Stimulated activated naive CD8-positive, alpha-beta T cell treated with anti-CD3 and anti-CD28 coated beads, Interleukin-15, Interleukin-2, amounts not matched to agents 100 ng/mL and 50 ng/mL, for 24 hours (primary cell): ENCODE measurements at regions not wholly inside any gene's neighbourhood (a gene's known extent, or its start where the extent isn't known, plus 50 kb on each side); places are given as distances from the start of the nearest gene placed in this dataset.
"Not testable (repeated sequence)": the region's sequence is repeated elsewhere in the genome, so short reads cannot be mapped to it uniquely, and the experiment has no call there.

Experiments used
- H3K27ac Mint-ChIP-seq: one replicate; pipeline ENCODE4 v1.8.0; 2021; ENCODE audit warnings: mild to moderate bottlenecking, mixed read lengths
- H3K27me3 Mint-ChIP-seq: one replicate; pipeline ENCODE4 v1.8.0; 2021; ENCODE audit warnings: mixed read lengths
- H3K36me3 Mint-ChIP-seq: one replicate; pipeline ENCODE4 v1.8.0; 2021; ENCODE audit warnings: low read depth, mixed read lengths
- H3K4me1 Mint-ChIP-seq: one replicate; pipeline ENCODE4 v1.8.0; 2021; ENCODE audit warnings: low read depth, mixed read lengths
- H3K4me3 Mint-ChIP-seq: one replicate; pipeline ENCODE4 v1.8.0; 2021; ENCODE audit warnings: mild to moderate bottlenecking, mixed read lengths
- H3K9me3 Mint-ChIP-seq: one replicate; pipeline ENCODE4 v1.8.0; 2021; ENCODE audit warnings: mixed read lengths

DNA sequence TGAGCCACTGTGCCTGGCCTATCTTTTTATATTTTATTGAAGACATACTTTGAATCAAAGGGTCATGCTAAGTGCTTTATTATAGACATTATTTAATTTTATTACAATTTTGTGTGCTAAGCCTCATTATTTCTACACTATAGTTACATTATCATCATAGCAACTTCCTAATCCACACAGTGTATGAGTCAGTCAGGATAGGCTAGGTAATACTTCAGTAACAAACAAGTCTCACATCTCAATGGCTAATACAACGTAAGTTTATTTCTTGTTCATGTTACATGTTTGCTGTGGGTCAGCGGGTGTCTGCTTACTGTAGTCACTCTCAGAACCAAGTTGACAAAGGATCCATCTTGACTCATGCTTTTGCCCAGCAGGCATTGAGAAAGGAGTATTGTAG is 292.6 kb upstream of the TGFBR2 start:
- Mint-ChIP-seq H3K4me3 (no peak overlapping the region), H3K27ac (no peak overlapping the region), H3K36me3 (no peaks in the 10 kb centered on the region), H3K9me3 (no peaks in the 10 kb centered on the region), H3K27me3 (no peaks in the 10 kb centered on the region), H3K4me1 (peaks cover 8% of the 10 kb centered on the region)

DNA sequence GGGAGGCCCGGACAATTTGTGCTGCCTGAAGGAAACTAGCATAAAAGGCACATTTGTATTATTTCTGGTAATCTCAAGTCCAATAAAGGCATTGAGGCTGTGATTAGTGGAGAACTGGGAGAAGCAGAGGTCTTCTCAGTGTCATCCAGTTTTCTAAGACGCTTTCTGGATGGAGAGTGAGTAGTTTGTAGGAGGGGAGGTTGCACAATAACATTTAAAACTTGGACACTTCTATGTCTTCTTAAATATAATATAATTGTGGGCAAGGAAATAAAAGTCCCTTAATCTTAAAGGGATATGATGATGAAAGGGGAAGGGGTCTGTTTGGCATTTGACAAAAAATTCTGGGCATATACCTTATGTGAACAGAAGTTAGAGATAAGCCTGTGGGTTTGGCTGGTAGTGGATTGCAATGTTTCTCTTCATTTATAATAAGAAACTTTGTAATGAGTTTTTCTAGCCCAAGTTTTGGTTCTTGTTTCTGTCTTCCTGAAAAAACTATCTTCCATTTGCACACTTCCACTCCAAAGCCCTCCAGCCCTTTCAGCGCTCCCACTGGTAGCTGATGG is 291.6 kb upstream of the TGFBR2 start:
- Mint-ChIP-seq H3K9me3 (no peaks in the 10 kb centered on the region), H3K27me3 (no peaks in the 10 kb centered on the region), H3K36me3 (no peaks in the 10 kb centered on the region), H3K4me3 (no peak overlapping the region), H3K4me1 (peaks cover 12% of the 10 kb centered on the region), H3K27ac (no peak overlapping the region)

DNA sequence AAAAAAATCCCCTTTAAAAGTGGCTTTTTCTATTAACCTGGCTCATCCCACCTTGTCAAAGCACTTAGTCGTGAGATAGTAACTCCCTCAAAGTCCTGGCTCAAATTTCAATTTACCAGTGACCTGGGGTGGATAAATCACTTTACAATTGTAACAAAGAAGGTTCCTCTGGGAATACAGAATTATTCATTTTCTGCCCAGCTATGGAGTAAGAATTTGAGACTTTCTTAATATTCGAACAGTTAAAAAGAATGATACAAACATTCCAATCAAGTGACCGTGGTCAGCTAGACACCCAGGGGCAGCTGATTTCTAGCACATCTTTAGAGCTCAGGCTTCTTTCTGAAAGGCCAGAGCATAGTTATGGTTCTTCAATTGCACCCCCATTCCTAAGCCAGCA is 291.0 kb upstream of the TGFBR2 start:
- Mint-ChIP-seq H3K27ac (no peak overlapping the region), H3K4me1 (peaks cover 16% of the 10 kb centered on the region), H3K36me3 (no peaks in the 10 kb centered on the region), H3K4me3 (no peak overlapping the region), H3K9me3 (no peaks in the 10 kb centered on the region), H3K27me3 (no peaks in the 10 kb centered on the region)

DNA sequence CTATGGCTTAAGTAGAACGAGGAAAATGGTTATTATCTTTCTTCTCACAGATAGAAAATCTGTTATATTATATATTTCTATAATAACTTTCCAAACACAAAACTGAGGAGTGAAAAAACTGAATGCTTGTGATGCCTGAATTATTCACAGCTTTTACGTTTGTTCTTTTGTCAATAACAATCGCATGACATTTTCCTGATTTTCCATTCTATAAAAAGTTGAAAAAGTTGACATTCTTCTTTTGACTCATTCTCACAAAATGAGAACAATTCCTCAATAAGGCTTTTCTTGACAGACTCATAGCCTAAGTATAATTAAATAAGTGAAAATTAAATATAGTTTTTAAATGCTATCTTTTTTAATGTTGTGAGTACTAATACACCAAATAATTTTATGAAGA is 288.8 kb upstream of the TGFBR2 start:
- Mint-ChIP-seq H3K9me3 (peaks cover 3% of the 10 kb centered on the region), H3K27me3 (no peaks in the 10 kb centered on the region), H3K27ac (no peak overlapping the region), H3K4me1 (peaks cover 19% of the 10 kb centered on the region), H3K36me3 (no peaks in the 10 kb centered on the region), H3K4me3 (no peak overlapping the region)

DNA sequence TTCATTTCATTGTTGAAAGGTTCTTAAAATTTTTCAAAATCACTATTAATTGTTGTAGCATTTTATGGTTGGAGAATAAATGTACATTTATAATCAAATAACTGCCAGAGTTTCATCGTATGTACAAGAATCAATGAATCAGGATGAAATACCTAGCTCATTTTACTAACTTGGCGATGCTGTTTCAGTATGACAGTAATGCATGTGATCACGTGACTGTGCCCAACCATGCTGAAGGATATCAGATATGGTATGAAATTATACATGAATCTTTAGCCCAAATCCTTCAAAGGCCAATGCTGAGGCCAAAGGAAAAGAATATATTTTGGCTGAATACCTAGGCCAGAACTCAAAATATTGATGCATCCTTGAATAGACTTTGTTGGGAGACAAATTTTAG is 288.3 kb upstream of the TGFBR2 start:
- peaks cover 19% of the 10 kb centered on the region for H3K4me1 Mint-ChIP-seq
- peaks cover 4% of the 10 kb centered on the region for H3K9me3 Mint-ChIP-seq
- no peak overlapping the region for H3K27ac Mint-ChIP-seq
- H3K4me3 Mint-ChIP-seq = no peak overlapping the region
- H3K36me3 Mint-ChIP-seq = peaks cover 1% of the 10 kb centered on the region
- no peaks in the 10 kb centered on the region for H3K27me3 Mint-ChIP-seq

DNA sequence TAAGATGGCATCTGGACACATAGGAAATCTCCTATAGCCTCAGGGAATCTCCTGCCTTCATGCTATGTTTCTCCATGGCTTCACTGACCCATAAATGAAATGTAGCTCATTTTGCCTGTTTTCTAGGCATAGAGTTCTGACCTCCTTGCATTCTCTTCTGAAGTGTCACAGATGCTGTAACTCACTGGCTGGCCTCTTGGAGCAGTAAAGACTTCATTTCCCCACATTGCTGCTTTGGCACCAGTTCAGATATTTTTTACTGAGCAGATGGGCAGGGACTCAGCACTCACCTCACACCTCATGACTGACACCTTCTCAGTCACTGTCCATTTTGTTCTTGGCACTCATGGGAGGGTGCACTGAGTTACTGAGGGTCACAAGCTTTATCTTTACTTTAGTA is 286.7 kb upstream of the TGFBR2 start:
- peaks cover 19% of the 10 kb centered on the region for H3K4me1 Mint-ChIP-seq
- H3K27me3 Mint-ChIP-seq = no peaks in the 10 kb centered on the region
- peaks cover 4% of the 10 kb centered on the region for H3K36me3 Mint-ChIP-seq
- peaks cover 6% of the 10 kb centered on the region for H3K9me3 Mint-ChIP-seq
- H3K4me3 Mint-ChIP-seq = no peak overlapping the region
- H3K27ac Mint-ChIP-seq = no peak overlapping the region

DNA sequence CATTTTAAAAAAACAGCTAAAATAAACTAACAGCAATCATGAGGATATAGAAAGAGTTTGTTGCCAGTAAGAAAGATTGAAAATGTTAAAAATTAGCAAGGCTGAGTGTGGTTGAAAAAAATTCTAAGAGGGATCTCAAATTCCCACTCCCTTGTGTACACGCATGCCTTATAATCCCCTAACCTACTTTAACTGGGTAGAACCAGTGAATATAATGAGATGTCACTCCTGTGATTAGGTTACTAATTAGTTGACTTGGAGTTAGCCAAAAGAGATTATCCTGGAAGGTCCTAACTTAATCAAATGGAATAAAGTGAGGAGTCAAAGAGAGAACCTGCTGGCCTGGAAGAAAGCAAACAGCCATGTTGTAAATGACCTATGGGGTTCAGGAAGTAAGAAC is 286.0 kb upstream of the TGFBR2 start:
- H3K4me1 Mint-ChIP-seq = peaks cover 19% of the 10 kb centered on the region
- H3K4me3 Mint-ChIP-seq = no peak overlapping the region
- no peaks in the 10 kb centered on the region for H3K27me3 Mint-ChIP-seq
- peaks cover 6% of the 10 kb centered on the region for H3K9me3 Mint-ChIP-seq
- peaks cover 4% of the 10 kb centered on the region for H3K36me3 Mint-ChIP-seq
- H3K27ac Mint-ChIP-seq = no peak overlapping the region

DNA sequence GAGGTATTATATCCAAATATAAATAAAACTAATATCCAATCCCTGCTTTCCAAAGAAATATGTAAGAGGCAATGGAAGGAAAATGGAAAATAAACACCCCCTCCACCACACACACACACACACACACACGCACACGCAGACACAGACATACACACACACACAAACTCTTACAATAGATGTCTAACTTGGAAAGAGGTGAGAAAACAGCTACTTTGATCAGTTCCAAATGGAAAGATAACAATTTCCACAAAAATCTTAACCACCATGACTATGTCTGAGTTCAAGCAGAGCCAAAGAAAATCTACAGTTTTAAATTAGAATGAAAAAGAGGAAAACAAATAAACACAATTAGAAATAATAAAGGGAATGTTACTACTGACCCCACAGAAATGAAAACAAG is 285.3 kb upstream of the TGFBR2 start:
- peaks cover 19% of the 10 kb centered on the region for H3K4me1 Mint-ChIP-seq
- H3K27me3 Mint-ChIP-seq = no peaks in the 10 kb centered on the region
- H3K27ac Mint-ChIP-seq = no peak overlapping the region
- no peak overlapping the region for H3K4me3 Mint-ChIP-seq
- peaks cover 6% of the 10 kb centered on the region for H3K9me3 Mint-ChIP-seq
- H3K36me3 Mint-ChIP-seq = peaks cover 4% of the 10 kb centered on the region

DNA sequence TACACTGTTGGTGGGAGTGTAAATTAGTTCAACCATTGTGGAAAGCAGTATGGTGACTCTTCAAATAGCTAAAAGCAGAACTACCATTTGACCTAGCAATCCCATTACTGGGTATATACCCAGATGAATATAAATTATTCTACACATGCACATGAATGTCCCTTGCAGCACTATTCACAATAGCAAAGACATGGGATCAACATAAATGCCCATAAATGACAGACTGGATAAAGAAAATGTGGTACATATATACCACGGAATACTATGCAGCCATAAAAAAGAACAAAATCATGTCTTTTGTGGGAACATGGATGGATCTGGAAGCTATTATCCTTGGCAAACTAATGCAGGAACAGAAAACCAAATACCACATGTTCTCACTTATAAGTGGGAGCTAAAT is 282.8 kb upstream of the TGFBR2 start:
- H3K27ac Mint-ChIP-seq, H3K27me3 Mint-ChIP-seq, H3K36me3 Mint-ChIP-seq, H3K4me3 Mint-ChIP-seq: not testable (repeated sequence)
- Mint-ChIP-seq H3K9me3 (peaks cover 11% of the 10 kb centered on the region), H3K4me1 (peaks cover 16% of the 10 kb centered on the region)

DNA sequence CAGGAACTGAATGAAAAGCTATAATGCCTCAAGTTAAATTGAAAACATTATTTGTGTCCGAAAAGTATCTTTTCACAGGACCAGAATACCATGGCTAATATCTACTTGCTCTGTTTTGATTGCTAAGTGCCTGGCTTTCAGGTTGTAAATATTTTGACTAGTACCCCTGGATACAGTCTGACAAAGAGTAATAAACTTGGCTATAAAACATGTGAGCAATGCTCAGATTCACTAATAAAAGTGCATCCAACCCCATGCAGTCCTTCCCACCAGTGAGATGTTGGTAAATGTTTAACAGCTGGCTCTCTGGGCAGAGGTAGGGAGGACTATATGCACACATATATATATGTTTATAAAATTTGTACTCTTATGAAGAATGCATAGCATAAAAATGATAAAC is 281.8 kb upstream of the TGFBR2 start:
- Mint-ChIP-seq H3K4me1 (peaks cover 12% of the 10 kb centered on the region), H3K27ac (no peak overlapping the region), H3K9me3 (peaks cover 11% of the 10 kb centered on the region), H3K36me3 (peaks cover 4% of the 10 kb centered on the region), H3K4me3 (no peak overlapping the region), H3K27me3 (no peaks in the 10 kb centered on the region)

DNA sequence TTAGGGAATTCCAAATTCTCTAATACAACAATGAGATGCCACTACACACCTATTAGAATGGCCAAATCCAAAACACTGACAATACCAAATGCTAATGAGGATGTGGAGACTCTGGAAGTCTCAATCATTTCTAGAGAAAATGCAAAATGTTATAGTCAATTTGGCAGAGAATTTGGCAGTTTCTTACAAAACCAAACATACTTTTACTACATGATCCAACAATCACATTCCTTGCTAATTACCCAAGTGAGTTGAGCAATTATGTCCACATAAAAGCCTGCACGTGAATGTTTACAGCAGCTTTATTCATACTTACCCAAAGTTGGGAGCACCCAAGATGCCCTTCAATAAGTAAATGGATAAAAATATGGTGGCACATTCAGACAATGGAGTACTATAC is 278.4 kb upstream of the TGFBR2 start:
- H3K36me3 Mint-ChIP-seq, H3K27ac Mint-ChIP-seq, H3K27me3 Mint-ChIP-seq, H3K9me3 Mint-ChIP-seq, H3K4me3 Mint-ChIP-seq: not testable (repeated sequence)
- peaks cover 31% of the 10 kb centered on the region for H3K4me1 Mint-ChIP-seq

DNA sequence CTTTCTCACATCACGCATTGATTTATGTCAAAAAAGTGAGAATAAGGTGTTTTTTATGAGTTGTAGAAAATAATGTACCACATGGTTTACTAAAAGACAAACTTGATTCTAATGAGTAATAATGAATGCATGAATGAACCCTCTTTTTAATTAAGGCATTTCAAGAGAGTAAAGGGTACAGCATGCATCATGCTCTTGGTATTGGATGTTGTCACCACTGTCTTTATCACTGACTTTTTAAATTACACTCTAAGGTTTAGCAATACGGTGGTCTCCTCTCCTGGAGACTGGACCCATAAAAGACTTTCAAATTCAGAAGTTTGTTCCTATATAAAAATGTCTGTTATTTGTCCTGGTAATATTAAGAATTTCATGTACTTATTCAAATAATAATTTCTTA is 277.5 kb upstream of the TGFBR2 start:
- H3K27ac Mint-ChIP-seq, H3K9me3 Mint-ChIP-seq, H3K4me3 Mint-ChIP-seq, H3K36me3 Mint-ChIP-seq, H3K27me3 Mint-ChIP-seq: not testable (repeated sequence)
- peaks cover 36% of the 10 kb centered on the region for H3K4me1 Mint-ChIP-seq

DNA sequence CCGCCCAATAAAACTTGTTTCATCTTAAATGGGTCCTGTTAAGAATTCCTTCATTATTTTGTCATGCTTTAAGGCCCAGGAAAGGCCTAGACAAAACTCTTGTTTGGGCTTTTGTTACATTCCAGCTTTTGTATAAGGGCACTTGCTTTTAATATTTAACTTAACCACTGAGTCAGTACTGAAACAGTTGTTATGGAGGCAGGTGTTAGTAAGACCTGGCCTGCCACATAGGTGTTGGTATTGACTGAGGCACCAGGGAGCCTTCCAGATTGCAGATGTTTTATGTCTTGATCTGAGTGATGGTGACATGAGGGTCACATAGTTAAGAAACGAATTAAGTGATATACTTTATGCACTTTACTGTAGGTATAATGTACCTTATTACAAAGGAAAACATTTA is 274.9 kb upstream of the TGFBR2 start:
- peaks cover 36% of the 10 kb centered on the region for H3K4me1 Mint-ChIP-seq
- H3K9me3 Mint-ChIP-seq = peaks cover 5% of the 10 kb centered on the region
- H3K36me3 Mint-ChIP-seq = peaks cover 4% of the 10 kb centered on the region
- H3K4me3 Mint-ChIP-seq = no peak overlapping the region
- no peak overlapping the region for H3K27ac Mint-ChIP-seq
- no peaks in the 10 kb centered on the region for H3K27me3 Mint-ChIP-seq

DNA sequence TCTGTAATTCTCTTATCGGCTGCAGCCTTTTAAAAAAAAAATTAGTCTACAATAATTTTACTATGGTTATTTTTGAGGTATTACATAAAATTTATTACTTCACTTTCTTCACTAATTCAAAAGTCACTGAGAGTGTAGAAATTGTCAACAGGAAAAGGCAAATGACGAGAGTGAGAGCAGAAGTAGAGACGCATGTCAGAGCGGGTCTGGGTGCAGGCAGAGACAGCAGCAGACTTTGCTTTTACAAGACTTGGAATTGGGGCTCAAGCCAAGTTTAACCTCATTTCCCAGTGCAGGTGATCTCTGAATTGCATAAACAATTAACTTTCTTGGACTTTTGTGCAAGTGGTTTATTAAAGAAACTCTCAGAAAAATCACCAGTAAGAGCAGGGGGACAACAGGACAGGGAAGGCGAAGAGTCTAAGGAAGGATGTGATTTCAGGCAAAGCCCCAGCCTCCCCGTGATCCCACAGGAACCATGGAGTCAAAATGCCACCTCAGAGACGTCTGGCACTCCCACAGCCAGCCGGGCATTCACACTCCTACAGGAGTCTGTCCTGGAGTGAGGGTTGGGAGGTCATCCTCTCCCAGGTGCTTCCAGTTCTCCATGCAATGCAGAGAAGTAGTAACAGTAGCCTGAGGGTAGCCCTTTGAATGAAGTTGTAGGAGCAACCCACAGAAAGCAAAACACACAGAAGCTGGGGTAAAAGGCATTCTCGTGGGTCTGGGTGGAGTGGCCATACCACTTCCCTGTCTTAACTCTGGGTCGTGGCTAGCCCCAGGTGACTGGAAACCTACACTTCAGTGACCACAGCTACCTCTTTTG is 274.0 kb upstream of the TGFBR2 start:
- H3K9me3 Mint-ChIP-seq = peaks cover 5% of the 10 kb centered on the region
- peaks cover 36% of the 10 kb centered on the region for H3K4me1 Mint-ChIP-seq
- no peaks in the 10 kb centered on the region for H3K27me3 Mint-ChIP-seq
- H3K27ac Mint-ChIP-seq = peak overlapping the region; percentile 76
- peak overlapping the region; percentile 65 for H3K4me3 Mint-ChIP-seq
- H3K36me3 Mint-ChIP-seq = peaks cover 5% of the 10 kb centered on the region

DNA sequence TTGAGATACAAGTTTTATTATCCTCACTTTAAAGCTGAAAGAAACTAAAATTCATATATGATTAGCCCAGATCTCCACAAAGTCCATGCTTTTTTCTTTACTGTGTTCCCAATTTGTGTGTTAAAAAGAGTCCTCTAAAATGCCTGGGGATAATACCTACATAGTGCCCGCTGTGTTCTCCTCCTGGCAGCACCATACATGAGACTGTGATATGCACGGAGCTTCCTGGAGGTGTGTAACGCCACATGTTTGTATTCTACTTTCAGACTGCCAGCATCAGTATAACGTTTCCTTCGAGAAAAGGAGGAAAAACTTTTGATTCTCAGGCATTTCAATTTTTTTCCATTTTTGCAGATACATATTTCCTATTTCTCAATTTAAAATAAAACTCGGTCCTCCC is 273.3 kb upstream of the TGFBR2 start:
- H3K4me1 Mint-ChIP-seq = peaks cover 36% of the 10 kb centered on the region
- no peak overlapping the region for H3K27ac Mint-ChIP-seq
- no peak overlapping the region for H3K4me3 Mint-ChIP-seq
- peaks cover 10% of the 10 kb centered on the region for H3K36me3 Mint-ChIP-seq
- H3K9me3 Mint-ChIP-seq = peaks cover 10% of the 10 kb centered on the region
- no peaks in the 10 kb centered on the region for H3K27me3 Mint-ChIP-seq

DNA sequence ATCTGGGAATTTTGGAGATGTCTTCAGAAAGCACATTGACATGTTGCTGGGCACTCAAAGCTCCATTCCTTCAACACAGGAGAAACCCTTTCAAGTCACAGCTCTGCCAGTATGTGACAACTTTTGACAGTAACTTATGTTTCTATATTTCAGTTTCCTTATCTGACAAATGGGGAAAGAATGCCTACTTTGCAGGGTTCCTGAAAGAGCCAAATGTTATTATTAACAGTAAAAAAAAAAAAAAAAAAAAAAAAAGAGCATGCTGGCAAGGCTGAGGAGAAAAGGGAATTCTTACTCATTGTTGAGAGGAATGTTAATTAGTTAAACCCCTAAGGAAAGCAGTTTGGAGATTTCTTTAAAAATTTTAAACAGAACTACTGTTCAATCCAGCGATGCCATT is 272.5 kb upstream of the TGFBR2 start:
- Mint-ChIP-seq H3K4me1 (peaks cover 33% of the 10 kb centered on the region), H3K27me3 (no peaks in the 10 kb centered on the region), H3K36me3 (peaks cover 10% of the 10 kb centered on the region), H3K4me3 (no peak overlapping the region), H3K9me3 (peaks cover 5% of the 10 kb centered on the region), H3K27ac (no peak overlapping the region)
